HG02981 (cell line): ENCODE measurements at regions not wholly inside any gene's neighbourhood (a gene's known extent, or its start where the extent isn't known, plus 50 kb on each side); places are given as distances from the start of the nearest gene placed in this dataset.
A peak's percentile ranks its signal among the peaks of the same experiment; 100 is the strongest.
"Not testable (repeated sequence)": the region's sequence is repeated elsewhere in the genome, so short reads cannot be mapped to it uniquely, and the experiment has no call there.

Source experiments
- ATAC-seq: cut with Tn5 transposase; IDR thresholded peaks from one replicate; pipeline ENCODE4 v1.9.1; 2021; ENCODE audit warnings: mild to moderate bottlenecking, moderate library complexity; ENCODE audit not compliant: unreplicated experiment

GRCh38 chr10:53223851-53224250 is 451.3 kb upstream of the MBL2 start:
- no peak for ATAC-seq

GRCh38 chr10:53222806-53223205 is 450.2 kb upstream of the MBL2 start:
- no peak for ATAC-seq

GRCh38 chr10:53209944-53210611 is 437.5 kb upstream of the MBL2 start:
- ATAC-seq, result no peak

DNA sequence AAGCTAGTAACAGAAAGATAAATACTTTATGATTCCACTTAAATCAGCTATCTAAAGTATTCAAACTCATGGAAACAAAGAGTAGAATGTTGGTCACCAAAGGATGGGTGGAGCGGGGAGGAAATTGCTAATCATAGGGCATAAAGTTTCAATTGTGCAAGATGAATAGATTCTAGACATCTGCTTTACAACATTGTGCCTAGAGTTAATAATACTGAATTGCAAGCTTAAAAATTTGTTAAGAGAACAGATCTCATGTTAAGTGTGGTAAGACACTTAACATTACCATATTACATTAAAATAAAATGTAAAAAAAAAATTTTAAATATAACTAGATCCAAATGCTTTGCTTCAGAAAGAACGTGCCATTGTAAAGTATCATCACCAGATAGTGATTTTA is 411.1 kb upstream of the MBL2 start:
- no peak for ATAC-seq

DNA sequence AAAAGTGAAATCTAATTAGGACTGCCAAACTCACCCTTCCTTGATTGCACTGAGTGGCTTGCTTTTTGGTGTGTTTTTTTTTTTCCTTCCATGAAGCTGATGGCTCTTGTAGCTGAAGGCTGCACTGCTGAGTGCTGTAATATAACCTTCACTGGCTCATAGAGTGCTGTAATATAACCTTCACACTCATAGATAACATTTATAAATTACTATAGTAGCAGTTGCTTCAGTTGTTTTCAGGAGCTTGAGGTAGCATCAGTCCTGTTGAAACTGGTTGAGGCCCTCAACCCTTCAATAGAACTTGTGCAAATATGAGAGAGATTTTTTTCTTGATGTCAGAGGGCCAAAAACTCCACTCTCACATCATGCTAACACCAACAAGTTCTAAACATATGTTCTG is 404.9 kb upstream of the MBL2 start:
- no peak for ATAC-seq

DNA sequence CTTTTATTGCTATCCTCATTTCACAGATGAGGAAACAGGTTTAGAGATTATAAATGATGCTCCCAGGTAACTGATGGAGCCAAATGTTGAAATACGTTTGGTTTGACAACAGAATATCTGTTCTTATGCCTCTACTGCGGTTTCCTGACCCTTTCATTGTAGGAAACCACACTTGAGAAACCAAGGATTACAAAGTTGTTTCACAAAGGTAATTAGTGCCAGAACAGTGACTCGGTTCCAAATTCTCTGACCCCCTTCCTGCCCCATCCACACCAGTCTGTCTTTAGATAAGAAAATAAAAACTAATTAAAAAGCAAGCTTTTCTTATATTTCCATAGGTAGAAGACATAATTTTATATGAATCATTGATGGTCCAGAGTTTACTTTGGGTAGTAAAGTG is 393.7 kb upstream of the MBL2 start:
- ATAC-seq, result no peak

DNA sequence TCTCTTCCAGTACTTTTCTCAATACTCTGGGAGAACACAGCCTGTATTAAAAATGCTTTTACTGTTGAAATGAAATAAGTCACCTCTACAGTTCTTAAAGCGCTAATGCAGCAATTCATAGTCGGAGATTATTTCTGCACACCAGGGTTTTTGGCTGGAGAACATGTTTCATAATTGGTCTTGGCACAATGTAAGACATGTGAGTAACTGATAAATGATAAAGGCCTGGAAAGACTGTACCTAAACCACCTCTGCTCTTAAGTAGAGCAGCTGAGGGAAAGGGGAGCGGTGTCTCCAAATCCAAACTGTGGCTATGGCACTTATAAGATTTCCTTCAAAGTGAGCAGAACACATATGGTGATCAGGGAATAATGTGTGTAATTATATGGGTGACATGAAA is 390.3 kb upstream of the MBL2 start:
- ATAC-seq, result no peak

DNA sequence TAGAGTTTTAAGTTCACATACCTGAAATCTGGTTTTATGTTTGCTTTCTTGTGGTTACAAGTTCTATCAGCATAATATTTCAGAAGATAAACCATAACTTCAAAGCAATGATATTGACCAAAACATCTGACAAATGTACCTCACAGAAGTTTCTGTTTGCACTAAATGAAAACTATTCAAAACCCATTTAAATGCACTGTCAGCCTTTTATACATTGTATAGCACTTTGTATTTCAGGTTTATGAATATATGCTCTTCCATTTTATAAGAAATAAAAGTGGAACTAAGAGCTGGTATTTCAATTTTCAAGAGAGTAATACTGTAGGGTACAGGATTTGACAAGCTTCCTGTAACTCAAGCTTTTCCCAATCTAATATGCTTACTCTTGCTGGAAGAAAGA is 388.6 kb upstream of the MBL2 start:
- ATAC-seq, result no peak

DNA sequence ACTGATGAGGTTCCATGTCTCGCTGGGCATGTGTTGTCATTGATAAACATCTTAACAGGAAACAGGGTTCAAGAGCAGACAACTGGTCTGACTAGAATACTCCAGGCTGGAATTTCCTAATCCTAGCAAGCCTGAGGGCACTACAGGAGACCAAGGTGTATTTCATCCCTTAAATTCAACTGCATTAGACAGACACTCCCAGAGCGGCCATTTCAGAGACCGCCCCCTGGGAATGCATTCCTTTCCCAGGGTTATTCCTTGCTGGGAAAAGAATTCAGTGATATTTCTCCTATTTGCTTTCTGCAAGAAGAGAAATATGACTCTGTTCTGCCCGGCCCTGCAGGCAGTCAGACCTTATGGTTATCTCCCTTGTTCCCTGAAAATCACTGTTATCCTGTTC is 383.1 kb upstream of the MBL2 start:
- ATAC-seq, result not testable (repeated sequence)

GRCh38 chr10:53153831-53154230 is 381.2 kb upstream of the MBL2 start:
- no peak for ATAC-seq

- ATAC-seq, result no peak
These were observed 367.9 kb upstream of the MBL2 start for GRCh38 chr10:53140506-53140905.

DNA sequence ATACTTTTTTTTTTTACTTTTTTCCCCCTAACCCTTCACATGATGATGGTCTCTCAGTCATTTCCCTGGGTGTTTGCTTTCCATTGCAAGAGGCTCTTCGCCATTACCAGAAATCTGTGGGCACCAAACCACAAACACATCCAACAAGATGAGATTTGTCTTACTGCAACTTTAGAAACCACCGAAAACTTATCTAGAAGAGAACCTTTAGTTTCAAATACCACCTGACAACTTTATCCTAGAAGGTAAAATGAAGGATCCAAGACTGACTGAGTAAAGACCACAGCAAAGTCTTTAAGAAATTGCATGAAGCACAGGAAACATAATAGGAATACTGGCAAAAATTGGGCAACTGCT is 363.3 kb upstream of the MBL2 start:
- no peak for ATAC-seq

DNA sequence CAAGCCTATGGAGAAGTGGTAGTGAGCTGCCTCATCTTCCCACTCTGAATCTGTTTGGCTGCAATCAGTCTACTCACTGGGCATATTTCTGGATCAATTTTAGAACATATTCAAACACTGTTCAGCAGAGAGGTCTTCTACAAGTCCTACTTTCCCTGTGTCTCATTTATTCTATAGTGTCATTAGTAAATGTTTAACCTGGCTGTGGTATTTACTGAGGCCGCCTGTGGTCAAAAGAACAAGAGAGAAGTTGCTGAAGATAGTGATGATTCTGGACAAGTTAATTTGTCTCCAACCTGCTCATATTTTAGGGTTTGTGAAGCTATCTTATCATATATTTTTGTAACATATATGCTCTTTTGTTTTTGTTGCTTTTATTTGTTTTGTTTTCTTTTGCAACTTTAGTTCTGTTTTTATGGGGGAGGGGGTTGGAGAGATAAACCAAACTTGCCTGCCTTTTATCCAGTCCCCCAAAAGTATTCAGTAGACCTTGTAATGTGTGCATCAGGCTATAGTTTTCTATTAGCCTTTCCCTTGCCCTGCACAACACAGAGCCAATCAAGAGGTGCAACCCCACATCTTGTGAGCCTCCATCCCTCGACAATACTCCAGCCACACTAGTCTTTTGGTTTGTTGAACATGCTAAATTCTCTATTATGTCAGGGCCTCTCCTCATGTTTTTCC is 362.8 kb upstream of the MBL2 start:
- peak; percentile 88 for ATAC-seq

DNA sequence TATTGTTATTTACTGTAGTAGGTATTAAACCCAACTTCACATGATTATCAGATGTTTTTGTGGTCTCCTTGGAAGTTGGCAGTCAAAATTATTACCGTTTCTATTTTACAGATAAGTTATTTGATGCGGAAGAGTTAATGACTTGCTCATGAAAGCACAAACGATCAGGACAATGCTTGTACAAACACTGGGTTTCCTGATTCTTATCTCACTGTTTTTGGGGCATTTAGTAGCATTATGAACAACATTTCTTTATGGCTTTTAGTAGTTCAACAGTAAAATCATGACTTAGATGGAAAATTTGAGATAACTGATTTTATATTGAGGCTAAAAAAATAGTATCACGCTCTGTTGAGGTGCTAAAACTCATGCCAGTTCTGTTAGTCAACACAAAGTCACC is 361.5 kb upstream of the MBL2 start:
- ATAC-seq, result no peak

GRCh38 chr10:53130337-53130736 is 357.8 kb upstream of the MBL2 start:
- no peak for ATAC-seq

- no peak for ATAC-seq
These were observed 355.1 kb upstream of the MBL2 start for GRCh38 chr10:53127686-53128085.

GRCh38 chr10:53123311-53123710 is 350.7 kb upstream of the MBL2 start:
- no peak for ATAC-seq

DNA sequence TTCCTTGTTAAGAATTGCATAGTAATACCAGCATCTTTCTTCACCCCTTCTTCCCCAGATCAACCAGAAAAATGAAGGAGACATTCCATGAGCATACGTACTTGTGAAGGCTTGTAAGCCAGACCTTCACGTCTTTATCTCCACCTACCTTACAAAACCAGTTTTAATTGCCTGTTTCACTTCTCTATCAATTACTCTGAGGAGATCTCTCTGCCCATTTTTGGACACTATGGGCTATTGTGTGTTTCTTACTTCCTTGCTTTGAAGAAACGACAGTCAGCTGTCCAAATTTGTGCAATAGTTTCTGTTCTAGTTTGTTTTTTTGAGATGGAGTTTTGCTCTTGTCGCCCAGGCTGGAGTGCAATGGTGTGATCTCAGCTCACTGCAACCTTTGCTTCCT is 349.7 kb upstream of the MBL2 start:
- ATAC-seq, result no peak

- no peak for ATAC-seq
These were observed 343.1 kb upstream of the MBL2 start for GRCh38 chr10:53115660-53116059.

DNA sequence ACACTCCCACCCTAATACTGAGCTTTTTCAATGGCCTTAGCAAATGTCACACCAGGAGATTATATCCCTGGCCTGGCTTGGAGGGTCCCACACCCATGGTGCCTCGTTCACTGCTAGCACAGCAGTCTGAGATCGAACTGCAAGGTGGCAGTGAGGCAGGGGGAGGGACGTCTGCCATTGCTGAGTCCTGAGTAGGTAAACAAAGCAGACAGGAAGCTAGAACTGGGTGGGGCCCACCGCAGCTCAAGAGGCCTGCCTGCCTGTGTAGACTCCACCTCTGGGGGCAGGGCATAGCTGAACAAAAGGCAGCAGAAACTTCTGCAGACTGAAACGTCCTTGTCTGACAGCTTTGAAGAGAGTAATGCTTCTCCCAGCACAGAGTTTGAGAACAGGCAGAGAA is 338.9 kb upstream of the MBL2 start:
- no peak for ATAC-seq

DNA sequence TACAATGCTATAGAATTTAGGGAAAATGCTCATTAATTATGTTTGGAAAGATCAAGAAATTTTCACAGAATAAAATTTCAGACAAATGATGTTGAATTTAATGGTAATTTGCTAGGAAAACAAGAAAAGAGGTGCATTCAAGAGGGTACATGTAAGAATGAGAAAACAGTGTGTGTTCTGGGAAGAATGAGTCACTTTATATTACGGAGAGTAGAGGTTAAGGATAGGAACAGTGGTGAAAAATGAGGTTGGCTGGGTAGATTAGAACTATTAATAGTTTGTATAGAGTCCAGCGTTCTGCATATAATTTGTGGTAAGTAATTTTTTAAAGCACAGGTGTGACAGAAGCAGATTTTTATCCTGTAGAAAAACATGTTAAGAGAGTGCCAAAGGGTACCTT is 336.7 kb upstream of the MBL2 start:
- ATAC-seq, result no peak

GRCh38 chr10:53108317-53108934 is 335.8 kb upstream of the MBL2 start:
- ATAC-seq, result no peak

GRCh38 chr10:53107711-53108110 is 335.1 kb upstream of the MBL2 start:
- ATAC-seq, result no peak
